ENCODE measurements at regions not wholly inside any gene's neighbourhood (a gene's known extent, or its start where the extent isn't known, plus 50 kb on each side); places are given as distances from the start of the nearest gene placed in this dataset.

GRCh38 chr16:11447836-11448235, 102.6 kb downstream of the RMI2 start:
- TF ChIP-seq REST (IDR thresholded peaks at IDR 0.05; ENCODE audit: insufficient read depth in 1 of 2, low read depth in 2 of 2, low read length in 2 of 2) (no peak), TAF1 (IDR thresholded peaks at IDR 0.05; ENCODE audit: borderline replicate concordance, insufficient read depth, low read length) (no peak), FOXP2 (optimal IDR thresholded peaks at IDR 0.05; ENCODE audit: borderline replicate concordance, extremely low read depth, extremely low read length, insufficient read depth) (no peak), POLR2AphosphoS5 (IDR thresholded peaks at IDR 0.05; ENCODE audit: low read depth, low read length) (no peak), SIN3A (IDR thresholded peaks at IDR 0.05; ENCODE audit: borderline replicate concordance, insufficient read depth, low read length) (no peak)

GRCh38 chr16:11448796-11449416, 103.6 kb downstream of the RMI2 start:
- no peak for TF ChIP-seq TAF1 (IDR thresholded peaks at IDR 0.05; ENCODE audit: borderline replicate concordance, insufficient read depth, low read length)
- no peak for TF ChIP-seq FOXP2 (optimal IDR thresholded peaks at IDR 0.05; ENCODE audit: borderline replicate concordance, extremely low read depth, extremely low read length, insufficient read depth)

GRCh38 chr16:11449716-11450115, 104.5 kb downstream of the RMI2 start:
- TF ChIP-seq POLR2AphosphoS5 (IDR thresholded peaks at IDR 0.05; ENCODE audit: low read depth, low read length), result no peak
- TF ChIP-seq TAF1 (IDR thresholded peaks at IDR 0.05; ENCODE audit: borderline replicate concordance, insufficient read depth, low read length), result no peak
- TF ChIP-seq REST (IDR thresholded peaks at IDR 0.05; ENCODE audit: insufficient read depth in 1 of 2, low read depth in 2 of 2, low read length in 2 of 2), result no peak
- no peak for TF ChIP-seq SIN3A (IDR thresholded peaks at IDR 0.05; ENCODE audit: borderline replicate concordance, insufficient read depth, low read length)
- no peak for TF ChIP-seq FOXP2 (optimal IDR thresholded peaks at IDR 0.05; ENCODE audit: borderline replicate concordance, extremely low read depth, extremely low read length, insufficient read depth)

- no peak for TF ChIP-seq REST (IDR thresholded peaks at IDR 0.05; ENCODE audit: insufficient read depth in 1 of 2, low read depth in 2 of 2, low read length in 2 of 2)
These were observed 104.9 kb downstream of the RMI2 start for GRCh38 chr16:11450136-11450535.

GRCh38 chr16:11452298-11452697, 107.0 kb downstream of the RMI2 start:
- TF ChIP-seq REST (IDR thresholded peaks at IDR 0.05; ENCODE audit: insufficient read depth in 1 of 2, low read depth in 2 of 2, low read length in 2 of 2) (no peak), POLR2AphosphoS5 (IDR thresholded peaks at IDR 0.05; ENCODE audit: low read depth, low read length) (no peak), TAF1 (IDR thresholded peaks at IDR 0.05; ENCODE audit: borderline replicate concordance, insufficient read depth, low read length) (no peak), FOXP2 (optimal IDR thresholded peaks at IDR 0.05; ENCODE audit: borderline replicate concordance, extremely low read depth, extremely low read length, insufficient read depth) (no peak), SIN3A (IDR thresholded peaks at IDR 0.05; ENCODE audit: borderline replicate concordance, insufficient read depth, low read length) (no peak)

Measured in PFSK-1 (cell line).